HCT116 (cell line): ENCODE measurements at regions not wholly inside any gene's neighbourhood (a gene's known extent, or its start where the extent isn't known, plus 50 kb on each side); places are given as distances from the start of the nearest gene placed in this dataset.

ENCODE experiments used
- ATAC-seq: fragments of 200-7000 bp; cut with Tn5 transposase; 2 replicates; pipeline ENCODE4 v1.9.1; 2020; ENCODE audit warnings: mild to moderate bottlenecking, moderate library complexity
- BruUV-seq: library from RNA; stranded (reverse); fragments of 400-500 nt; replicated peaks from 2 replicates; lab custom pipeline; 2021; lab: Mats Ljungman, UMichigan
- CTCF ChIA-PET: fragments of 300-600 bp; sonication (Branson Sonifier 250); formaldehyde crosslinking; loops from one replicate; lab custom pipeline; 2021; ENCODE audit warnings: antibody characterized with exemption; lab: Charles Lee
- POLR2A ChIA-PET: fragments of 300-600, 350-600 bp; sonication (Branson Sonifier 250); formaldehyde crosslinking; loops from one replicate; lab custom pipeline; 2021; ENCODE audit warnings: antibody characterized with exemption; lab: Charles Lee
- RAD21 ChIA-PET, 2 experiments: fragments of 300-600 bp; sonication (Branson Sonifier 250); formaldehyde crosslinking; loops; one replicate each; lab custom pipeline; 2023; ENCODE audit warnings: low total read pairs in 2 of 2; ENCODE audit not compliant: uncharacterized antibody in 2 of 2, unreplicated experiment in 2 of 2, low non-redundant PET in 1 of 2; lab: Charles Lee
- DNase-seq: peaks from one replicate; pipeline ENCODE4 v3.0.0-alpha.2; 2010; ENCODE audit warnings: low read depth, low spot score
- H2AFZ ChIP-seq: fragments of 200-600 bp; shearing (Covaris generic), sonication (generic); 2 replicates; pipeline ENCODE4 v1.6.1; 2017; ENCODE audit warnings: low read depth, mixed run types, mixed read lengths, antibody characterized with exemption, low read length; ENCODE audit not compliant: poor library complexity, severe bottlenecking
- H3K27ac ChIP-seq: 2 replicates; pipeline ENCODE4 v1.5.1; 2012; ENCODE audit warnings: low read depth, low read length
- H3K27me3 ChIP-seq: fragments of 200-600 bp; sonication (generic); 2 replicates; pipeline ENCODE4 v1.6.1; 2016; ENCODE audit warnings: mixed run types, low read length, mixed read lengths; ENCODE audit not compliant: insufficient read depth
- H3K36me3 ChIP-seq, 2 experiments: fragments of 200-500 bp in 1 of 2; fragments of 200-600 bp in 1 of 2; sonication (Bioruptor generic) in 1 of 2; sonication (generic) in 1 of 2; 2 replicates each; pipeline versions ENCODE4 v1.5.1 to v1.6.1; 2014 to 2016; ENCODE audit warnings: low read length in 2 of 2, inconsistent platforms in 1 of 2, mixed read lengths in 1 of 2, mixed run types in 1 of 2; ENCODE audit not compliant: insufficient read depth in 2 of 2, control insufficient read depth in 1 of 2
- H3K4me1 ChIP-seq, 2 experiments: fragments of 200-600 bp in 1 of 2; sonication (generic) in 1 of 2; 2 replicates each; pipeline versions ENCODE4 v1.5.1 to v1.6.1; 2012 to 2017; ENCODE audit warnings: low read length in 2 of 2, inconsistent platforms in 1 of 2, mild to moderate bottlenecking in 1 of 2, mixed read lengths in 1 of 2, mixed run types in 1 of 2, moderate library complexity in 1 of 2; ENCODE audit not compliant: insufficient read depth in 2 of 2, control insufficient read depth in 1 of 2
- H3K4me2 ChIP-seq: fragments of 200-600 bp; sonication (generic); 2 replicates; pipeline ENCODE4 v1.6.1; 2017; ENCODE audit warnings: mixed run types, low read length, mixed read lengths
- H3K4me3 ChIP-seq, 2 experiments: fragments of 200-600 bp in 1 of 2; sonication (generic) in 1 of 2; replicated peaks in 1 of 2; 2 replicates each; pipeline ENCODE4 v1.5.1; 2011 to 2016; ENCODE audit warnings: low read length in 2 of 2, control low read depth in 1 of 2, low read depth in 1 of 2, mild to moderate bottlenecking in 1 of 2, mixed read lengths in 1 of 2, mixed run types in 1 of 2
- H3K79me2 ChIP-seq: fragments of 200-600 bp; sonication (generic); 2 replicates; pipeline ENCODE4 v1.6.1; 2017; ENCODE audit warnings: mild to moderate bottlenecking, mixed run types, low read length, moderate library complexity, mixed read lengths; ENCODE audit not compliant: insufficient read depth
- H3K9ac ChIP-seq: fragments of 200-600 bp; sonication (generic); 2 replicates; pipeline ENCODE4 v1.6.1; 2016; ENCODE audit warnings: low read length, mixed read lengths
- H3K9me2 ChIP-seq: fragments of 200-600 bp; sonication (generic), shearing (Covaris generic); 2 replicates; pipeline ENCODE4 v1.6.1; 2017; ENCODE audit warnings: mixed run types, mild to moderate bottlenecking, moderate library complexity; ENCODE audit not compliant: insufficient read depth
- H3K9me3 ChIP-seq, 2 experiments: fragments of 200-500 bp in 1 of 2; fragments of 200-600 bp in 1 of 2; sonication (Bioruptor generic) in 1 of 2; sonication (generic) in 1 of 2; 2 replicates each; pipeline ENCODE4 v1.6.1; 2014 to 2017; ENCODE audit warnings: low read length in 2 of 2, mixed read lengths in 2 of 2, inconsistent platforms in 1 of 2, low read depth in 1 of 2, mild to moderate bottlenecking in 1 of 2, mixed run types in 1 of 2, moderate library complexity in 1 of 2; ENCODE audit not compliant: control insufficient read depth in 1 of 2, insufficient read depth in 1 of 2
- H4K20me1 ChIP-seq: fragments of 200-600 bp; sonication (generic), shearing (Covaris generic); 2 replicates; pipeline ENCODE4 v1.6.1; 2017; ENCODE audit warnings: mixed run types, mild to moderate bottlenecking, moderate library complexity; ENCODE audit not compliant: insufficient read depth
- ATF3 ChIP-seq: IDR thresholded peaks from 2 replicates; pipeline ENCODE4 v1.6.1; 2012
- CEBPB ChIP-seq: IDR thresholded peaks from 2 replicates; pipeline ENCODE4 v1.6.1; 2012; ENCODE audit warnings: low read depth
- ELF1 ChIP-seq: IDR thresholded peaks from 2 replicates; pipeline ENCODE4 v1.6.1; 2012; ENCODE audit warnings: low read depth, borderline replicate concordance
- EZH2phosphoT487 ChIP-seq: fragments of 200-600 bp; IDR thresholded peaks from 2 replicates; pipeline ENCODE4 v1.6.1; 2018; ENCODE audit warnings: antibody characterized with exemption, borderline replicate concordance
- FOSL1 ChIP-seq: IDR thresholded peaks from 2 replicates; pipeline ENCODE4 v1.6.1; 2012; ENCODE audit warnings: low read depth
- POLR2A ChIP-seq: IDR thresholded peaks from 2 replicates; pipeline ENCODE4 v1.7.0; 2011; ENCODE audit warnings: borderline replicate concordance; ENCODE audit not compliant: insufficient read depth, insufficient read length; ENCODE audit errors: extremely low read depth
- POLR2AphosphoS5 ChIP-seq: IDR thresholded peaks from 2 replicates; pipeline ENCODE4 v1.6.1; 2011; ENCODE audit warnings: mild to moderate bottlenecking, low read depth, low read length, moderate library complexity
- REST ChIP-seq: IDR thresholded peaks from 2 replicates; pipeline ENCODE4 v1.6.1; 2012; ENCODE audit warnings: low read depth
- SIN3A ChIP-seq: IDR thresholded peaks from 2 replicates; pipeline ENCODE4 v1.6.1; 2012; ENCODE audit warnings: low read depth
- SP1 ChIP-seq: IDR thresholded peaks from 2 replicates; pipeline ENCODE4 v1.6.1; 2012; ENCODE audit warnings: low read depth
- SRF ChIP-seq: IDR thresholded peaks from 2 replicates; pipeline ENCODE4 v1.6.1; 2012; ENCODE audit warnings: low read depth
- TCF7L2 ChIP-seq: IDR thresholded peaks from 2 replicates; pipeline ENCODE4 v1.7.0; 2011; ENCODE audit warnings: borderline replicate concordance, inconsistent platforms; ENCODE audit not compliant: insufficient read depth, insufficient read length; ENCODE audit errors: extremely low read depth
- YY1 ChIP-seq: IDR thresholded peaks from 2 replicates; pipeline ENCODE4 v1.6.1; 2011; ENCODE audit warnings: low read length, low read depth, moderate library complexity, mild to moderate bottlenecking; ENCODE audit not compliant: insufficient replicate concordance; ENCODE audit errors: extremely low read depth
- ZBTB33 ChIP-seq: IDR thresholded peaks from 2 replicates; pipeline ENCODE4 v1.6.1; 2011; ENCODE audit warnings: mild to moderate bottlenecking, low read length, moderate library complexity; ENCODE audit not compliant: insufficient replicate concordance; ENCODE audit errors: extremely low read depth
- ZFX ChIP-seq: fragments of 450-650 bp; IDR thresholded peaks from 2 replicates; pipeline ENCODE4 v1.6.1; 2017
- intact Hi-C: fragments of 100-400 bp; cut with micrococcal nuclease; formaldehyde crosslinking; loops from 2 replicates; pipeline ENCODE4 v1.10.0; 2022

- TF ChIP-seq ZBTB33 = no peak
- no peak for TF ChIP-seq SIN3A
- TF ChIP-seq YY1 = no peak
- TF ChIP-seq ATF3 = no peak
- no peak for TF ChIP-seq CEBPB
- TF ChIP-seq ELF1 = no peak
- TF ChIP-seq SP1 = no peak
- no peak for TF ChIP-seq EZH2phosphoT487
- TF ChIP-seq SRF = no peak
- no peak for TF ChIP-seq ZFX
These were observed 847.2 kb downstream of the VRK1 start (continued) for GRCh38 chr14:97644365-97644764.

GRCh38 chr14:97649752-97650151 lies 852.6 kb downstream of the VRK1 start:
- Histone ChIP-seq H3K36me3 (no peaks in the 10 kb centered on the region), H3K4me1 (no peaks in the 10 kb centered on the region), H3K9me2 (no peaks in the 10 kb centered on the region), H3K4me3 (no peak overlapping the region), H3K9ac (no peak overlapping the region), H4K20me1 (no peaks in the 10 kb centered on the region), H3K79me2 (no peaks in the 10 kb centered on the region), H3K9me3 (no peaks in the 10 kb centered on the region), H3K27me3 (no peaks in the 10 kb centered on the region), H2AFZ (no peak overlapping the region), H3K27ac (no peak overlapping the region), H3K4me2 (no peak overlapping the region)
- CTCF ChIA-PET = no interaction called here
- ATAC-seq = no peak
- no peak for TF ChIP-seq CEBPB
- TF ChIP-seq ELF1 = no peak
- TF ChIP-seq FOSL1 = no peak
- no peak for TF ChIP-seq SP1
- no peak for TF ChIP-seq ZFX
- TF ChIP-seq TCF7L2 = no peak
- TF ChIP-seq YY1 = no peak
- no peak for TF ChIP-seq SRF
- no peak for TF ChIP-seq POLR2AphosphoS5
- no peak for TF ChIP-seq POLR2A
- no peak for TF ChIP-seq REST
- TF ChIP-seq SIN3A = no peak
- BruUV-seq = no TSS peak
- RAD21 ChIA-PET = no interaction called here
- intact Hi-C loops = no loop called here
- no peak for DNase-seq
- POLR2A ChIA-PET = no interaction called here
